ENCODE measurements at regions not wholly inside any gene's neighbourhood (a gene's known extent, or its start where the extent isn't known, plus 50 kb on each side); places are given as distances from the start of the nearest gene placed in this dataset.

- Histone ChIP-seq H3K4me3 (ENCODE audit: control insufficient read depth in 2 of 3, extremely low read depth in 1 of 3, insufficient read depth in 2 of 3, low read depth in 1 of 3, low read length in 3 of 3) (no peak overlapping the region), H3K9me3 (ENCODE audit: control insufficient read depth, low read depth, low read length) (no peaks in the 10 kb centered on the region), H2AFZ (ENCODE audit: control insufficient read depth, low read length) (no peak overlapping the region), H3K4me2 (ENCODE audit: control insufficient read depth, extremely low read depth, insufficient read depth, low read depth, low read length) (no peak overlapping the region), H3K27me3 (ENCODE audit: control insufficient read depth, extremely low read depth, insufficient read depth, low read length) (no peaks in the 10 kb centered on the region), H3K9ac (ENCODE audit: control insufficient read depth, extremely low read depth, insufficient read depth, low read length) (no peak overlapping the region), H3K27ac (ENCODE audit: control insufficient read depth, insufficient read depth, low read length) (no peak overlapping the region), H4K20me1 (ENCODE audit: control insufficient read depth, extremely low read depth, insufficient read depth, low read length) (no peaks in the 10 kb centered on the region), H3K9me1 (ENCODE audit: control insufficient read depth, extremely low read depth, insufficient read depth, low read length) (no peaks in the 10 kb centered on the region), H3K79me2 (ENCODE audit: control insufficient read depth, insufficient read depth, low read length) (no peaks in the 10 kb centered on the region), H3K4me1 (ENCODE audit: control insufficient read depth, extremely low read depth, insufficient read depth, low read length) (no peaks in the 10 kb centered on the region), H3K36me3 (ENCODE audit: control insufficient read depth in 2 of 2, extremely low read depth in 1 of 2, insufficient read depth in 2 of 2, low read length in 2 of 2) (no peaks in the 10 kb centered on the region)
- FAIRE-seq (no peak), DNase-seq (ENCODE audit: low read depth, low spot score) (no peak)
- TF ChIP-seq CTCF (optimal IDR thresholded peaks at IDR 0.05 in 1 of 3, IDR thresholded peaks at IDR 0.05 in 1 of 3, conservative IDR thresholded peaks at IDR 0.05 in 1 of 3; ENCODE audit: extremely low read depth in 1 of 3, insufficient read depth in 2 of 3, low read length in 3 of 3) (no peak), EZH2 (IDR thresholded peaks at IDR 0.05; ENCODE audit: low read length) (no peak)
- dilution Hi-C loops (cut with MboI; ENCODE audit: extremely low pct_ligation_motif_present, low sequenced_read_pairs): no loop called here
These were observed 122.9 kb upstream of the PTPRG start for GRCh38 chr3:61438253-61439121.

GRCh38 chr3:61439122-61439458 lies 122.3 kb upstream of the PTPRG start:
- no peak overlapping the region for H2AFZ ChIP-seq (ENCODE audit: control insufficient read depth, low read length)
- no peaks in the 10 kb centered on the region for H3K36me3 ChIP-seq (ENCODE audit: control insufficient read depth in 2 of 2, extremely low read depth in 1 of 2, insufficient read depth in 2 of 2, low read length in 2 of 2)
- H3K79me2 ChIP-seq (ENCODE audit: control insufficient read depth, insufficient read depth, low read length): no peaks in the 10 kb centered on the region
- no peaks in the 10 kb centered on the region for H3K9me1 ChIP-seq (ENCODE audit: control insufficient read depth, extremely low read depth, insufficient read depth, low read length)
- no peak for DNase-seq (ENCODE audit: low read depth, low spot score)
- FAIRE-seq: no peak
- no peaks in the 10 kb centered on the region for H4K20me1 ChIP-seq (ENCODE audit: control insufficient read depth, extremely low read depth, insufficient read depth, low read length)
- H3K9me3 ChIP-seq (ENCODE audit: control insufficient read depth, low read depth, low read length): no peaks in the 10 kb centered on the region
- H3K27me3 ChIP-seq (ENCODE audit: control insufficient read depth, extremely low read depth, insufficient read depth, low read length): no peaks in the 10 kb centered on the region
- H3K4me2 ChIP-seq (ENCODE audit: control insufficient read depth, extremely low read depth, insufficient read depth, low read depth, low read length): no peak overlapping the region
- H3K4me3 ChIP-seq (ENCODE audit: control insufficient read depth in 2 of 3, extremely low read depth in 1 of 3, insufficient read depth in 2 of 3, low read depth in 1 of 3, low read length in 3 of 3): no peak overlapping the region
- no peak overlapping the region for H3K27ac ChIP-seq (ENCODE audit: control insufficient read depth, insufficient read depth, low read length)
- H3K4me1 ChIP-seq (ENCODE audit: control insufficient read depth, extremely low read depth, insufficient read depth, low read length): no peaks in the 10 kb centered on the region
- dilution Hi-C loops (cut with MboI; ENCODE audit: extremely low pct_ligation_motif_present, low sequenced_read_pairs): no loop called here
- TF ChIP-seq EZH2 (IDR thresholded peaks at IDR 0.05; ENCODE audit: low read length): no peak
- TF ChIP-seq CTCF (optimal IDR thresholded peaks at IDR 0.05 in 1 of 3, IDR thresholded peaks at IDR 0.05 in 1 of 3, conservative IDR thresholded peaks at IDR 0.05 in 1 of 3; ENCODE audit: extremely low read depth in 1 of 3, insufficient read depth in 2 of 3, low read length in 3 of 3): no peak
- no peak overlapping the region for H3K9ac ChIP-seq (ENCODE audit: control insufficient read depth, extremely low read depth, insufficient read depth, low read length)
